ENCODE measurements at regions not wholly inside any gene's neighbourhood (a gene's known extent, or its start where the extent isn't known, plus 50 kb on each side); places are given as distances from the start of the nearest gene placed in this dataset.

DNA sequence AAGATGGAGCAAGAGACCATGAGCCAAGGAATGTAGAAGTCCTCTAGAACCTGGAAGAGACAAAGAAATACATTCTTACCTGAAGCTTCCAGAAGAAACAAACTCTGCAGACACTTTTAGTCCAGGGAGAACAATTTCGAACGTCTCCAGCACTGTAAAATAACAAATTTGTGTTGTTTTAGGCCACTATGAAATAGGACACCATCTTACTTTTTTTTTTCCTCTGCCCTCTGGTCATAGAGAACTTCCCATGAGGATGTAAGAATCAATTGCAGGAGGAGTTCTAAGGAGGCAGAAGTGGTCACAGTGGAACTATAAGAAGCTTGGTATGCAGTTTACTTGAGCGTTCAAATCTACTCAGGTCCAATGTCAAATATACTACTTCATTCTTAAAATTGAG lies 1295.9 kb downstream of the ZPLD1 start:
- no peak for DNase-seq (ENCODE audit: low read depth in 2 of 3, low spot score in 1 of 3)

DNA sequence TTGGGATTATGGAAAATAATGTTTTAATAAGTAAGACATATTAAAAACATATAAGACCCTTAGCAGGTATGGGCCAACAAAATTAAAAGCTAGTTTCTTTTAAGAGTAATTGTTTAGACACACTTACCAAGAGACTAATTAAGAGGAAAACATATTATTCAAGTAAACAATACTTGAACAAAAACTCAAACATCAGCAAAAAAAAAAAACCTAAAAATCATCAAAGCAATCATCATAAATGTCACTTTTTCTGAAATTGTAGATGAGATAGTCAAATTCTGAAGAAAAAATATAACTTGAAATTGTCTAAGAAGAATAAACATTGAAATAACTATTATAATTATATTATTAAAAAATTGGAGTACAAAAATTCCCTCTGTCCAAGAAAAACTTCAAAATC lies 1318.2 kb downstream of the ZPLD1 start:
- no peak for DNase-seq (ENCODE audit: low read depth in 2 of 3, low spot score in 1 of 3)

DNA sequence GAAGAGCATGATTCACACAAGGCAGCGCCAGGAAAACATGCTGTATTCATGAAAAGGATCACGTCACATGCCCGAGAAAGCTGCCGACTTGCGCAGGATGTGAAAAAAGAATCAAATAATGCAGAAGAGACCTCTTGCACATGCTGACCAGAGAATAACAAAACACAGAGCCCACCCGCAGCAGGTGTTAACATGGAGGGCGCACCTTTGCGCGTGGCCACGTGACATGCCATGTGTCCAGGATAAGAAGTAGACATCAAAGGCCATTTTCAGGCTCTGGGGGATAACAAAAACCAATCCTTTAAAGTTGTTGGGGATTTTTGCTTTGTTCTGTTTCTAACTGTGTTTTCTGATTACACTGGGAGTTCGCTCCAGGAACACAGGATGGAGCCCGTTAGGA lies 1332.8 kb downstream of the ZPLD1 start:
- no peak for DNase-seq (ENCODE audit: low read depth in 2 of 3, low spot score in 1 of 3)

DNA sequence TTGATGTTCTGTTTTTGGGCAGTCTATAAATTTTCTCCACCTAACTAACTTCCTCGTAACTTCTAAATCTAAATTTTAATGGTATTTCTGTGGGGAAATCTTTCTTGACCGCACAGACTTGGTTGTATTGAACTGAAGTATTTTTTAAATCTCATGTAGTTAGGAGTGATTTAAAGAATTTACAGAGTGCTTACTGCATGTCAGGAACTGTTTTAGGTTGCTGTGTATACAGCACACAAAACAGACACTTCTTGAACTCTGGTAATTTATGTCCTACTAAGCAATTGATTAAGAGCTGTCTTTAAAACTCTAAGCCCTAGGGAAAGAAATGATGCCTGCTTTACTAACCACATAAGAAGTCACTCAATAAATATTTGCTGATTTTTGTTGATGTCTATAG lies 1350.2 kb downstream of the ZPLD1 start:
- no peak for DNase-seq (ENCODE audit: low read depth in 2 of 3, low spot score in 1 of 3)

DNA sequence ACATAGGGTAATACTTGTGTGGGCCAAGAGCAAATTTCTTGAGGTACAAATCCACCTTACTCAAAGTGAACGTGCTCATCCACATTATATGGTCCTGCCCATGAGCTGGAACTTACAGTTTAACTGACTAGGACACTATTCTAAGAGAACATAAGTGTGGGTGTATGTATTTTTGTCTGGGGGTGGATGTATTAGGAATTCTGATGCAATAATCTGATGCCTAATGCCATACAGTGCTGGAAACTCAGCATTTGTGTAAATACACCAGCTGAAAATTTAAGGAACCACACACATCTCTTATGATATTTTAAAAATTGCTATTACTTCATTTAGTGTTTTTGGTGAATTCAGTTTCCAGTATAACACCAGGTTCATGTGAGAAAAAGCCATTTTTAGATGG lies 1350.7 kb downstream of the ZPLD1 start:
- no peak for DNase-seq (ENCODE audit: low read depth in 2 of 3, low spot score in 1 of 3)

DNA sequence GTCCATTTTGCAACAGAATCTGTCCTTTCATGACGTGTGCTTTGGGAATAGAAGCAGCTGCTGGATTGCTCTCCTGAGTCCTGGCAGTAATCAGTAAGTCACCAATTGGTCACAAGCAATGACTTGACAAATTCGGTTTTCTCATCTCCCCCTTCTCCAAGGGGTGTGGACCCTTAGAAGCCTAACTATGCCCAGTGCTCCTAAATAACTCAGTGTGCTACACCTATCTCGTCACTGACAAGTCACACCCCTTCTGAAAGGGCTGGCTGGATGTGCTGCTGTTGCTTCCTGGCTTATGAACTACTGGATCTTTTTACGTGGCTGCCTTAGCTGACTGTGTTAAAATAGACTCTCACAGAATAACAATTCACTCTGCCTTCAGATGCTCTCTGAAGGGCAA lies 1351.5 kb downstream of the ZPLD1 start:
- no peak for DNase-seq (ENCODE audit: low read depth in 2 of 3, low spot score in 1 of 3)

DNA sequence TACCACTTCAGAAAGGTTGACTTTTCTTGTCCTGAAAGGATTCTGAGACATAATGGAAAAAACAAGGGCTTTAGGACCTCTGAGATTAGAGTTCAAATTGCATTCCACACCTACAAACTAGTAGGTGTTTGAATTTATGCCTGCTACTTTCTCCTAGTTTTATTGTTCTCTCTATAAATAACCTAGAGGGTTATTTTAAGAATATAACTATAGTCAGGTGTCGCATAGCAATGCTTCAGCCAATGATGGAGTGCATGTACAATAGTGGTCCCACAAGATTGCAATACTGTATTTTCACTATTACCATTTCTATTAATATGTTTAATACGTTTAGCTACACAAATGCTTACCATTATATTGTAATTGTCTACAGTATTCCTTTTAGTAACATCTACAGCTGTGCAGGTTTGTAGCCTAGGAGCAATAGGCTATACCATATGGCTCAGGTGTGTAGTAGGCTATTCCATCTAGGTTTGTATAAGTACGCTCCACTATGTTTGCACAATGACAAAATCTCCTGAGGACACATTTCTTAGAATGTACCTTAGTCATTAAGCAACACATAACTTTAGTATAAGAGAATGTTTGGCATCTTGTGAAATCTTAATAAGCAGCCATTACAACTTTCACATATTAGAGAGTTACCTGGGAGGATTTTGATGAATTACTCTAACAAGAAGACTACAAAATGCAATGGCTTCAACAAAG lies 1352.5 kb downstream of the ZPLD1 start:
- no peak for DNase-seq (ENCODE audit: low read depth in 2 of 3, low spot score in 1 of 3)

DNA sequence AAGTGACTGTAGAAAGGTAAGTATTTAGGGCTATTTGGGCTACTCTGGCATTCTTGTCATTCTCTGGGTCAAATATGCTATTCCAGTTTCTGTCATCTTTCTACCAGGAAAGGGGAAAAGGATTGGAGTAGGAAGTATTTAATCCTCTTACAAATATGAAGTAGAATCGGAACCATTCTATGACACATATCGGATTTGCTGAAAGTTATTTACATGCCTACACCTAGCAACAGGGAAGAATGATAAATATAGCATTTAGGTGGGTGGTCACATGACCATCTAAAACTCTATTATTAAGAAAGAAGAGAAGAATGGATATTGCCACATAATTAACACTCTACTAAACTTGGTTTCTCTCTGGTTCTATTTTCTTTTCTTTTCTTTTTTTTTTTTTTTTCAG lies 1353.1 kb downstream of the ZPLD1 start:
- DNase-seq (ENCODE audit: low read depth in 2 of 3, low spot score in 1 of 3): no peak

DNA sequence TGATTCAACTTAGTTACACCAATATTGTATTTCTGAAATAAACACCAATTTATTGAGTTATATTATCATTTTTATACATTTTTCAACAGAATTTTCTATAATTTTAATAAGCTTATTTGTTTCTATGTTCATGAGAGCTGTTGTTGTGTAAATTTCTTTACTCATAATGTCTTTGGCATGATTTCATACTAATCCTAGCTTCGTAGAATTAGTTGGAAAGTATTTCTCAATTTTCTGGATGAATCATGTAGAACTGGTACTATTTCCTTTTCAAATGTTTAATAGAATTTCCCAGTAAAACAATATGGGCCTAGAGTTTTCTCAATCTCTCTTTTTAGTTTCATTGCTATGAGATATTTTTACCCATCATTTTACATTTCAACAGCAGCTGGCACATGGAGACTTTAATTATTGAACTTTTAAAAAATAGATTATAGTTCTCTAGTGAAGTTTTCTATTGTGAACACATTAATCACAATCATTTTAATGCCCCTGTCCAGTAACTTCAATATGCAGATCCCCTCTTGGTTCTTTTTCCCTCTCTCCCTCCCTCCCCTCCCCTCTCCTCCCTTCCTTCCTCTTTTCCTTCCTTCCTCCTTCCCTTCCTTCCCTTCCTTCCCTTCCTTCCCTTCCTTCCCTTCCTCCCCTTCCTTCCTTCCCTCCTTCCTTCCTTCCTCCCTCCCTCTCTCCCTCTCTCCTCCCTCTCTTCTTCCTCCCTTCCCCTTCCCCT lies 1357.1 kb downstream of the ZPLD1 start:
- no peak for DNase-seq (ENCODE audit: low read depth in 2 of 3, low spot score in 1 of 3)

DNA sequence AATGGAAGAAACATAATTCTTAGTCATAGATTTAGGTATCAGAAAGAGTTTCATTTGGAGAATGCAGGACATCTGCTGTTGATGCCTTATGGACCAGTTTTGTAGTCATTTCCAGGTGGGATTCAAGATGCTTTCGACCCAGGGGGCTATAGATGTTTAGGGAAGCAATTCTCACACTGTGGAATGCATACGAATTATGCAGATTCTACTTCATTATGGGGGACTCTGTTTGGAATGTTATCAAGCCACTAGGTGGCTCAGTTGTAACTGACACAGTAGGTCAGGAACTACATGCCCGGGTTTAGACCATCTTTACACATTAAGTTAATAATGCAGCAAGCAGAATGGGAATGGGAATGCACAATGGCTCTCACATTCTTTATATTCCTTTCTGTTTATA lies 1359.8 kb downstream of the ZPLD1 start:
- no peak for DNase-seq (ENCODE audit: low read depth in 2 of 3, low spot score in 1 of 3)

DNA sequence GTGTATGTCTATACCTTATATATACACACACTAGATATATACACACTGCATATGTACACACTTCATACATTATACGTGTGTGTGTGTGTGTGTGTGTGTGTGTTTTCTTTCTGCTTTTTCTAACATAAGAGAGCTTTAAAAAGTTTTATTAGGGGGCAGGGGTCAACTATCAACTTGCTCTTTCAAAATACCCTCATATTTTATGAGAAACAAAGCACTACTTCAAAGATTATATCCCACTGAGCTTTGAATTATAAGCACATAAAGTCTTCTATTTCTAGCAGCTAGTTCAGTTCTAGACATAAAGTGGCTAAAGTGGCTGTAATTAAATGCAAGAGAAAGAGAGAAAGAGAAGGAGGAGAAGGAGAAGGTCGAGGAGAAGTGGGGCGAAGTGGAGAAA lies 1361.3 kb downstream of the ZPLD1 start:
- DNase-seq (ENCODE audit: low read depth in 2 of 3, low spot score in 1 of 3): no peak

DNA sequence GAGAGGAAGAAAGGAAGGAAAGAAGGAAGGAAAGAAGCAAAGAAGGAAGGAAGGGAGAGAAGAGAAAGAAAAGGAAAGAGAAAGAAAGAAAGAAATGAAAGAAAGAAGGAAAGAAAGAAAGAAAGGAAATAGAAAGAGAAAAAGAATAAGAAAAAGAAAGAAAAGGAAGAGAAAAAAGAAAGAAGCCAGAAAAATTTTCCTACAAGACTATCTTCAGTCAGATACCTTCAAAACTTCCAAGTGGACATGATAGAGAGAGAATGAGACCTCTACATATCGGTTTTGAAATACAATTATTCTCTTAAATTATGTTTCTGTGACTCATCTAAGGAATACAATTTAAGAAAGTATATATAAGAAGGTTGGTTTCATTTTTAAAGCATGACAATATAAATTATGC lies 1369.0 kb downstream of the ZPLD1 start:
- no peak for DNase-seq (ENCODE audit: low read depth in 2 of 3, low spot score in 1 of 3)

DNA sequence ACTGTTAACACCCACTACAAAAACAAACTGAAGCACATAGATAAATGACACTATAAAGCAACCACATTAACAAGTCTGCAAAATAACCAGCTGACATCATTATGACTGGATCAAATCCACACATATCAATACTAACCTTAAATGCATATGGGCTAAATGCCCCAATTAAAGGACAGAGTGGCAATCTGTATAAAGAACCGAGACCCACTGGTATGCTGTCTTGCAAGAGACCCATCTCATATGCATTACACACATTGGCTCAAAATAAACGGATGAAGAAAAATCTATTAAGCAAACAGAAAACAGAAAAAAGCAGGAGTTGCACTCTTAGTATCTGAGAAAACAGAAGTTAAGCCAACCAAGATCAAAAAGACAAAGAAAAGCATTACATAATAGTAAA lies 1375.4 kb downstream of the ZPLD1 start:
- no peak for DNase-seq (ENCODE audit: low read depth in 2 of 3, low spot score in 1 of 3)

DNA sequence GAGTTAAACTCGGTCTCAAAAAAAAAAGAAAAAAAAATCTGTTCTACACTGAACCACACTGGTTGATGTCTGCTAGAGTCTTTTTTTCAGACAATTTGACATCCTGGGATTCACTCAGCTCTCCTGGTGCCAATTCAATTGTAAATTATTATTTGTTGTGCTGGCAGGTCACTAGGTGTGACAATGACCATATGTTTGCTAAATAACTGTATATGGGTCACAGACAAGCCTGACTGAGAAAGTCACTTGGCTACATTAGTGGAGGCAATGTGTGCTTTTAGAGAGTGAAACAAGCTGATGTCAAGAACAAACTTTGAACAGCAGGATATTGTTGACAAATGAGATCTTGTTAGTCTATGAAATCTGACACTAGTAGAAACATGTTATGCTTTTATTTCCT lies 1379.1 kb downstream of the ZPLD1 start:
- no peak for DNase-seq (ENCODE audit: low read depth in 2 of 3, low spot score in 1 of 3)

DNA sequence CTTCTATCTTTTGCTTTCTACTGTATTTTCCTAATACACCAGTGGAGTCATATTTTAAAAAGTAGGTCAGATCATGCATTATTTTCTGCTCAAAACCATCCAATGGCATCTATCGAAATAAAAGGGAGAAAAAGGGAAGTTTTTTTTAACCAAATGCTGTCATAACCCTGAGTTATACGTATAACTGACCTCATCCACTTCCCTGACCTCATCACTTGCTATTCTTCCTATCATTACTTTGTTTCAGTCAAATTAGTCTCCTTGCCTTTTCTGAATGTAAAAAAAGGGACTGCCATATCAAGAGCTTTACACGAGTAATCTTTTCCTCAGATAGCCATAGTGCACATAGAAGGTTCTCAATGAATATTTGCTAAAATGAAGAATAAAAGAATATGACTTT lies 1383.6 kb downstream of the ZPLD1 start:
- no peak for DNase-seq (ENCODE audit: low read depth in 2 of 3, low spot score in 1 of 3)

DNA sequence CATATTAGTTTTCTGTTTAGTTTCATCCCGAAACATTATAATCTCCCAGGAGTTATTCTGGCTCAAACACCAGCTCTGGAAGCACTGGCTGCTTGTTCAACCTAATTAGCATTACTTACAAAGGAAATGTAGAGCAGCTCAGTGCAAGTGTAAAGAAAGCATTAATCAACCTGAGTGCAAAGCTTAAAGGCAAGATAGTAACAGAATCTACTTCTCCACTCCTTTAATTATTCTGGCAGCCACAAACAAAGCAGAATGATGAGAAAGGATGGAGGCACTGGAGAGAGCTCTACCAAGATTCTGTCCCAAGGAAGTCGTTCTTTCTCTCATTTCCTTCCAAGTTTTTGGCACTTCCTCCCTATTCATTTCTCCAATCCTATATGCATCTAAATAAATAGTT lies 1384.0 kb downstream of the ZPLD1 start:
- no peak for DNase-seq (ENCODE audit: low read depth in 2 of 3, low spot score in 1 of 3)

DNA sequence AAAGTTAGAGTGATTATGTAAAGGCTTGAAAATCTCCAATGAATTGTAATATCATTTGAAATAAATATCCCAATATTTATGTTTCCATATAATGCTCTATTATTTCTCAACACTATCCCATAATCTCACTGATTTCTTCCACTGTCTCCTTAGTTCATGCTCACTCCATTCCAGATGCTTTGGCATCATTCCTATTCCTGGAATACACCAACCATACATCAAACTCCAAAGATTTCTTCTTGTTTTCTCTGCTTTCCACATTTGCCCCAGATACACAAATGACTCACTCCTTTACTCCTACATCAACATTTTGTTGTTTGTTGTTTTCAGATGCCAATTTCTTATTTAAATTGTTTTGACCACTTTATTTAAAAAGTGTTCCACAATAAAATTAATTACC lies 1390.8 kb downstream of the ZPLD1 start:
- DNase-seq (ENCODE audit: low read depth in 2 of 3, low spot score in 1 of 3): no peak

DNA sequence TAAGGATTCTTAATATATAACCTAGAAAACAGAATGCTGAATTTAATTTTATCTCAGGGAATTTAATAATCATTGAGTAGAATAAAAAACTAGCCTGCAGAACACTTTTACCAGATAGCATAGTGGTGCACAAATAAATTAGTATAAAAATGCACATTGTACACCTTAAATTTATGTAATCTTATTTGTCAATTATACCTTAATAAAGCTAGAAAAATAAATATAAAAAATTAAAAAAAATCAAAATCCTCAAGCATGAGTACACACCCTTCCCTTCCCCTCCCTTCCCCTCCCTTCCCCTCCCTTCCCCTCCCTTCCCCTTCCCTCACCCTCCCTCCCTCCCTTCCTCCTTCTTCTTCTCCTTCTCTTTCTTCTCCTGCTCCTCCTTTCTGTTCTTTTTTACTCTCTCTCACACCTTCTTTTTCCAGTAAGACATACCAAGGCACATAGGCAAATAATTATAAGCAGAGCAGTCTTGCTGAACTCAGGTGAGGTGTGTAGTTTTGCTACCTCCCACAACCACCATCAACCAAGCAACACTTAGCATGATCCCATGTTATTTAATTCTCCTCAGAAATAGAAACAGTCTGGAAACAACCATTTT lies 1395.0 kb downstream of the ZPLD1 start:
- DNase-seq (ENCODE audit: low read depth in 2 of 3, low spot score in 1 of 3): no peak

DNA sequence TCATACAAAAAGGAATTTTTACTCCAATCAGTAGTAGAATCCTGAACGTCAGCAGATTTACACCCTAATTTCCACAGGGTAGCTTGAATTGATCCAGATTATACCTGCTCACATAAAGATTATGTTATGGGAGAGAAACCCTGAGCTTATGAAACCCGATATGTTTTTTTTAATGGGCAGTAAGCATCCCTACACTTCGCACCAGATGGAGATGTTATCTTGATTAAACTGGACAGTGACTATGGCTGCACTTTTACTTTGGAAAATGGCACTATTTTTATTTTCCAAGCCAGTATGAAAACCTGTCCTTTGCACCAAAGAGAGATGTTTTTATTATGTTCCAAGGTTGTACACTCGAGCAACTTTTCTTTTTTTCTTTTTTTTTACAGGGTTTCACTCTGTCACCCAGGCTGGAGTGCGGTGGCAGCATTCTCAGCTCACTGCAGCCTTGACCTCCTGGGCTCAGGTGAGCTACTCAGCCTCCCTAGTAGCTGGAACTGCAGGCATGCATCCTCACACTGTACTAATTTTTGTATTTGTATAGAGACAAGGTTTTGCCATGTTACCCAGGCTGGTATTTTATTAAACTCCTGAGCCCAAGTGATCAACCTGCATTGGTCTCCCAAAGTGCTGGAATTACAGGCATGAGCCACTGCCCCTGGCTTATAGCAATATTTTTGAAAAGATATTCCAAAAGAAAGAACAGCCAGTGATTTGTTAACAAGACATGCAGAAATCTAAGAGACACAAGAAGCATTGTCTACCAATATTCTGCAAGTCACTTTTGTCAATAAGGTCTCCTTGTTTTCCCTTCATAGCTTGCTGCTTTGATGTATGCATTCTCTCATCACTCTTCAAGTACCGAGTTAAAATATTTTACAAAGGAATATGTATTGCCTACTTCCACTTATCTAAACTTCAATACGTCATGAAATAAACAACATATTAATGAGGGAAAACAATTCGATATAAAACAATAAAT lies 1412.6 kb downstream of the ZPLD1 start:
- no peak for DNase-seq (ENCODE audit: low read depth in 2 of 3, low spot score in 1 of 3)

DNA sequence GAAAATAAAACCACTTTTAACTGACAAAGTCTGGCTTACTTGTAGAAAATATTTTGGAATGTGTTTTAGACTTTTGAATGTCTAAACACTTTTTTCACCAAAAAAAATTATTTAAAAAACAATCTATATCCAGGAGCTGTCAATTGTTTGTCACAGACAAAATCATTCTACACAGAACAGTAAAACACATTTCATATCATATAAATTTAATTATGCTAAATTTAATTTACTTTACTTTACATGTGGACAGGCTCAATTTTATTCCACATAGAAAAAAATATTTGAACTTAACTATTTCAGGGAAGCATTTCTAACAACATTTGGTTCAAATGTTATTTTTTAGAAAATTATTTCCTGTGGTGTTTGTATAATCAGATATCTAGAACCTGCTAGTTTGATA lies 1417.0 kb downstream of the ZPLD1 start:
- no peak for DNase-seq (ENCODE audit: low read depth in 2 of 3, low spot score in 1 of 3)

DNA sequence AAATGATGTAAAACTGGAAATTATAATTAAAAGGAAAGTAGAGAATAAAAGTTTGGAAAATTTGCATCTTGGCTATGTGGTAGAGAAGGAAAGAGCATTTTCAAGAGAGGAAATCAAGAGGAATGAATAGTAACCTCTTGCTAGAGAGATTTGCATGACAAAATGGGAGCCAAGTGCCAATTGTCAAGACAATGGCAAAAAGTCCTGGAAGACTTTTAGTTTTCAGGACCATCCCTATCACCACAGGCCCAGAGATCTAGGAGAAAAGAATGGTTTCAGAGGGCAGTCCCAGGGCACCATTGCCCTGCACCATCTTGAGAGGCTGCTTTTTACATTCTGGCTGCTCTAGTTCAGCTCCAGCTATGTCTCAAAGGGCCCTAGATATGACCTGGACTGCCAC lies 1427.6 kb downstream of the ZPLD1 start:
- no peak for DNase-seq (ENCODE audit: low read depth in 2 of 3, low spot score in 1 of 3)

Measured in stimulated activated CD4-positive, alpha-beta T cell treated with anti-CD3 and anti-CD28 coated beads, Interleukin-12 subunit alpha, Interleukin-12 subunit beta, amount 100 ng/mL, for 48 hours (primary cell).